Thyroid gland (tissue), 4 donors: ENCODE measurements at regions not wholly inside any gene's neighbourhood (a gene's known extent, or its start where the extent isn't known, plus 50 kb on each side); places are given as distances from the start of the nearest gene placed in this dataset.

Experiments
- POLR2A ChIP-seq, 2 donors: fragments of 450-650 bp; IDR thresholded peaks; one replicate each; pipeline ENCODE4 v1.6.1; 2017; ENCODE audit warnings: antibody characterized with exemption in 2 of 2, mild to moderate bottlenecking in 2 of 2, moderate library complexity in 1 of 2
- TF ChIP-seq, protein P1 (sequence below), 6 experiments: fragments of 200-600 bp in 3 of 6; fragments of 450-650 bp in 3 of 6; sonication (generic) in 3 of 6; IDR thresholded peaks; one replicate each; pipeline ENCODE4 v1.5.1; 2016 to 2019; ENCODE audit warnings: antibody characterized with exemption in 6 of 6, mild to moderate bottlenecking in 2 of 6, inconsistent platforms in 1 of 6, moderate library complexity in 1 of 6

DNA sequence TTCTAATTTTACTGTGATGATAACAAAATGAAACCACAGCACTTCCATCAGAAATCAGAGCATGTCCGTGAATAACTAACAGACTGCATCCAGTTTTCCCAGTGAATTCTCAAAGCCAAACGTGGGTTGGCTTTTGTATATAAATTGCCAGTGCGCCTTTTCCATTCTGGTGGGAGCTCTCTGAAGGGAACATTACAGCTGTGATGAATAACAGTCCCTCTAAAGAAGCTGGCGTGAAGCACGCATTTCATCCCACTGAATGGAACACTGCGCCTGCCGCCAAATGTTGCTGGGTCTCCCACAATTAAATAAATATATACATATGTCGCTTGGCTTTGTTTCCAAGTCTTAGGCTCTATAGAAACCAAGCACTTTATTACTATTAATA lies 113.0 kb upstream of the PFN2 start:
- no peak for TF ChIP-seq POLR2A (IDR thresholded peaks at IDR 0.05)
- TF ChIP-seq, protein P1, sequence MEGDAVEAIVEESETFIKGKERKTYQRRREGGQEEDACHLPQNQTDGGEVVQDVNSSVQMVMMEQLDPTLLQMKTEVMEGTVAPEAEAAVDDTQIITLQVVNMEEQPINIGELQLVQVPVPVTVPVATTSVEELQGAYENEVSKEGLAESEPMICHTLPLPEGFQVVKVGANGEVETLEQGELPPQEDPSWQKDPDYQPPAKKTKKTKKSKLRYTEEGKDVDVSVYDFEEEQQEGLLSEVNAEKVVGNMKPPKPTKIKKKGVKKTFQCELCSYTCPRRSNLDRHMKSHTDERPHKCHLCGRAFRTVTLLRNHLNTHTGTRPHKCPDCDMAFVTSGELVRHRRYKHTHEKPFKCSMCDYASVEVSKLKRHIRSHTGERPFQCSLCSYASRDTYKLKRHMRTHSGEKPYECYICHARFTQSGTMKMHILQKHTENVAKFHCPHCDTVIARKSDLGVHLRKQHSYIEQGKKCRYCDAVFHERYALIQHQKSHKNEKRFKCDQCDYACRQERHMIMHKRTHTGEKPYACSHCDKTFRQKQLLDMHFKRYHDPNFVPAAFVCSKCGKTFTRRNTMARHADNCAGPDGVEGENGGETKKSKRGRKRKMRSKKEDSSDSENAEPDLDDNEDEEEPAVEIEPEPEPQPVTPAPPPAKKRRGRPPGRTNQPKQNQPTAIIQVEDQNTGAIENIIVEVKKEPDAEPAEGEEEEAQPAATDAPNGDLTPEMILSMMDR (IDR thresholded peaks at IDR 0.05), result no peak
